Right renal cortex interstitium (tissue), 3 donors: ENCODE measurements at regions not wholly inside any gene's neighbourhood (a gene's known extent, or its start where the extent isn't known, plus 50 kb on each side); places are given as distances from the start of the nearest gene placed in this dataset.

Source experiments
- DNase-seq, 3 donors: peaks; one replicate each; pipeline ENCODE4 v3.0.0-alpha.2; 2013; ENCODE audit warnings: low read depth in 3 of 3, low spot score in 2 of 3

DNA sequence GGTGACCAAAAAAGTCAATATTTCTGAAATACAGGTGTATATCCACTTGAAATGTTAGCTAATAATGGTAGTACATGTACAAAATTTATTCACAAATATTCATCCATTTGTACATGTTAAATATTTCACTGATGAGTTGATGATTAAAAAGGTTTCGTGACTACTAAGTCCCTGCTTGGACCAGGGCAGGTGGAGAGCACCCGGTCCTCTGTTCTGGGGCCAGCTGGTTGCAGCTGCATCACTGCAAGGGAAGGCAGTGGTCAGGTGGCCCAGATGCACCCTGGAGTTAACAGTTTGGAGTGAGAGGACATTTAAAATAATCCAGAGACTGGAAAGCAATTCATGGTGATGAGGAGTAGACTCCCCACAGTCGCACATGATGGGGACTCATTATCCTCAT lies 141.2 kb downstream of the ZBTB18 start:
- DNase-seq = no peak

DNA sequence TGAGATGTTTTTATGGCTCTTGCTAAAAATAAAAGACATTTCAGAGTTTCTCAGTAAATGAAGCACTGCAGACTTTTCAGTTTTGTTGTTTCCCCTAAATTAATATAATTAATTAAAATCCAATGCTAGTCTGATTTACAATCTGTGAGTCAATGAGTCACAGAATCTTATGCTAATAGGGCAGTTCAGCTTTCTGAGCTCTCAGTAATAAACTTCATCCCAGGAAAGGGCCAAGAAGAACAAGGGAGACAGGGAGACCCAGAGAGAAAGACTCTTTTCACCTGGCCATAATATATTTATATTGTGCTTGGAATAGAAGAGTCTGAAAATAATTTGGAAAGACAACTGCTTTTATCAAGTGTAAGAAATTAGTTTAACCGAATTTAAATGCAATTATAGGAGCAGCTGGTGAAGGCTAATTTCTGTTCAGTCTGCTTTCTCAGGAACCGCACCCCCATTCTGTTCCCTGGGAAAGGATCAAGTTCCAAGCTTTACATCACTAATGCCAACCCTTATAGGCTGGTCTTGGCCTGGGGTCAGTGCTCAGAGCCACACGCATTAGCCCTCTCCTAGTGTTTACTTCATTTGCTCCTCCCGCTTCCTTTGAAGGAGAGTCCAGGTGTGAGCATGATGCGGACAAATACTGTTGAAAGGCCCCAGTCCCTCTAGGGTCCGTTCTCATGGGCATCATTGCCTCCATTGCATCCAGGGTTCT lies 145.6 kb downstream of the ZBTB18 start:
- DNase-seq = no peak

GRCh38 chr1:244197851-244198375 lies 146.8 kb downstream of the ZBTB18 start:
- DNase-seq = no peak

DNA sequence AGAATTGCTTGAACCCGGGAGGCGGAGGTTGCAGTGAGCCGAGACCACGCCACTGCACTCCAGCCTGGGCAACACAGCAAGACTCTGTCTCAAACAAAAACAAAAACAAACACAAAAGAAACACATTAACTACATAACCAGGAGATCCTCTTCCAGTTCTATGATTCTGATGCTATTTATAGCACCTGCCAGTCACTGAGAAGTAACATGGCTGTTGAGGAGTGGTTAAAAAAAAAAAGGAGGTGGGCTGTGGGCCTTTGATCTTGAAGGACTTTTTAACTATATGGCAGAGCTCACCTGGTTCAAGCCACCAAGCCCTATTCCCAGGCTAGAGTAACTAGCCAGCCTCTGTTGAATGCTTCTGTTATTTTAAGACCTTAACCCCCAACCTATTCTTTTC lies 148.8 kb downstream of the ZBTB18 start:
- no peak for DNase-seq

- no peak for DNase-seq
Measured at GRCh38 chr1:244200596-244200995, 149.5 kb downstream of the ZBTB18 start.

GRCh38 chr1:244201750-244202149 lies 150.7 kb downstream of the ZBTB18 start:
- DNase-seq = no peak

DNA sequence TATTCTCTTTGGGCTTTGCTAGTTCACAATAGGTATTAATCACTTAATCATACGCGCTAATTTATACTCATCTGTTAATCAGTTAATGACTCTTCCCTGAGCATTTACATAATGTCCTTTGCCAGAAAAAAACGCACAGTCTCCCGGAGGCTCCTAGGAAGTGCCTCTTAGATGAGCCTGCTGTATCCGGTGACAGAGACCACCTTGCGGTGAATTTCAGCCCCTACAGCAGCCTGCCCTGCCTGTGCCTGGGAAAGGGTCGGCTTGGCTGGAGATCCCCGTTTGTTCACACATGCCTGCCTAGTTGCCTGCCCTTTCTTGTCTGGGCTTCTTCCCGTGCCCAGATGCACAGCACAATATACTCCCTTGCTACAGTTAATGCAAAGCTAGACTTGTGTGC lies 152.9 kb downstream of the ZBTB18 start:
- DNase-seq = no peak

DNA sequence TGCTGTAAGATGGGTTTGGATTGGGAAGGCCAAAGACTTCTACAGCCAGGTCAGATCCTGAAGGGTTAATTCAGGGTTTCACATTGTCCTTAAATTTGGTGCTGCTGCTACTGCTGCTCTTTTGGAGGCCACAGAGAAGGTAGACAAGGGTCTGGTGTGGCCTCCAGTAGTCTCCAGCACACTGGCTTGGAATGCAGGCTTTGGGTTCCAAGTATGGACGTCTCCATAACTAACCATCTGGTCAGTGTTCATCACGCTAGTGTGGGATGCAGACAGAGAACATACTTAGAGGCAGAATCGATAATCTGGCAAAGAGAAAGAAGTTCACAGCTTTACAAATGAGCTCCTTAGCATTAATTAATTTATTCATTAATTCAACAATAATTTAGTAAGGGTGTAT lies 154.1 kb downstream of the ZBTB18 start:
- DNase-seq = no peak

DNA sequence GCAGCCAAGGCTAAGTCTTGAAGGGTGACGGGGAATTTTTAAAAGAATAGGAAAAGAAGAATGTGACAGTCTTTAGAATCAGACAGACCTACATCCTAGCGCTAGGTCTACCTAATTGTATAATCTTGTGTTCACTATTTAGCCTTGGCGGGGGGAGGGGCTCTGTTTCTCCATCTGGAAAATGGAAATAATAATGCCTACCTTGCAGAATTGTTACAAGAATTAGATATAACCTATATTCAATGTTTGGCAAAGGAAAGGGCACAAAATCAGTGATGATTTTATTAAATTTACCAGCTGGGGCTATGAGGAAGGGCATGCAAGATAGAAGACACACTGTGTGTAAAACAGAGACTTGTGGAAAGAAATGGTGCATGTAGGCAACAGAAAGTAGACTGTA lies 154.8 kb downstream of the ZBTB18 start:
- DNase-seq = no peak

DNA sequence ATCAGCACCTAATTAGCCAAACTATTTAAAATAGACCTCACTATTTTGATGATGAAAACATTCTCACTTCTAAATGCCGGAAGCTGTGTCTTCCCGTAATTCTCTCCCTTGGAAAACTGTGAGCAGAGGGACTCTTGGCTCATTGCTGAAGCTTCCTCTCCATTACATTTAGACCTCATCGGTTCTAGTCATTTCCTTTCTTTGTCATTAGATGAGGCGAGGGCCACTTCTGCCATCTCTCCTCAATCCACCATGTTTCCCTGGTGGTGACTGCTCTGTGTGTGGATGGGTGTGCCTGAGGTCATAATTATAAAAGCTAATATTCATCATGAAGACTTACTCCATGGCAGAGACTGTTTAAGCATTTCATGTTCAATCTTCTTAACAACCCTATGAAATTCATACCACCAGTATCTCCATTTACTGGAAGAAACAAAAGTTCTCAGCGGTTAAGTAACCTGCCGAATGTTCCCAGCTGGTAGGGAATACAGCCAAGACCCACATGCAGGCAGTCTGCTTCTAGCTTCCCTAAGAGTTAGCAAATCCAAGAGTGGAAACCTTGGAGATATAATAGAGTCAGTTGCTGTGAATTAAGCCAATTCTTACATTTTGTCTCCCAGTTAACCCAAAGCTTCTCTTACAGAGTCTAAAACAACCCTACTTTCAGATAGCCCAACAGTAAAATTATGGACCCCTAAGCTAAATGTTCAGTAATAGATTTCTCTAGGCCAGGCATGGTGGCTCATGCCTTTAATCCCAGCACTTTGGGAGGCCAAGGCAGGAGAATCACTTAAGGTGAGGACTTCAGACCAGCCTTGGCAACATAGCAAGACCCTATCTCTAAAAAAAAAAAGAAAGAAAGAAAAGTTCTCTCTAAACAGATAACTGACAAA lies 156.2 kb downstream of the ZBTB18 start:
- DNase-seq = no peak

- DNase-seq = no peak
Measured at GRCh38 chr1:244207935-244208244, 156.8 kb downstream of the ZBTB18 start.

DNA sequence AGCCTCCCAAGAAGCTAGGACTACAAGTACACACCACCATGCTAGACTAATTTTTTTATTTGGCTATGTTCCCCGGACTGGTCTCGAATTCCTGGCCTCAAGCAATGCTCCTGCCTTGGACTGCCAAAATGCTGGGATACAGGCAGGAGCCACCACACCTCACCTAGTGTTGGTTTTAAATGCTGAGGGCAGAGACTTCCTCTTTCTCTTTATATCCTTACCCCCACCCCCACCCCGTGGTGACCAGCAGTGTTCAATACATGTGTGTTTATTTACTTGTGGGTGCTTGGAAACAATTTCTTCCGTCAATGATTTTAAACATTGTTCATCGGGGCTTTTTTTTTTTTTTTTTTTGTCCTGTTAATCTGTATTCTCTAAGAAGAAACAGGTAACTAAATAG lies 158.9 kb downstream of the ZBTB18 start:
- DNase-seq = no peak

GRCh38 chr1:244210884-244211558 lies 159.9 kb downstream of the ZBTB18 start:
- DNase-seq = no peak

DNA sequence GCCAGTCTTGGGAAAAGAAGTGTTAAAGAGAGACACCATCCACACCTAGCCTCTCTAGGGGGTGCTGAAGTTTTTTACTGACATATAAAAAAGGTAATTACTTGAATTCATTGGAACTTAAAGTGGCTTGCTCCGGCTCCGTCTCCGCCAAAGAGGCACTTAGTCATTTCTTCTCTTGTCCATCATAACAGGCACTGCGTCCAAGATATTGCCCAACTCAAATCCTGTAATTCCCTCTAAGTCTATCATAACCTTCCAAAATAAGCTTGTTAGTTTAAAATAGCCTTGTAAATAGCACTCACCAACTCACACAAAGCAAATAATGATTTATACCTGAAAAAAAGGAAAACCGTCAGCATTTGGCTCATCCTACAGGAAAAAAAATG lies 160.5 kb downstream of the ZBTB18 start:
- DNase-seq = no peak

DNA sequence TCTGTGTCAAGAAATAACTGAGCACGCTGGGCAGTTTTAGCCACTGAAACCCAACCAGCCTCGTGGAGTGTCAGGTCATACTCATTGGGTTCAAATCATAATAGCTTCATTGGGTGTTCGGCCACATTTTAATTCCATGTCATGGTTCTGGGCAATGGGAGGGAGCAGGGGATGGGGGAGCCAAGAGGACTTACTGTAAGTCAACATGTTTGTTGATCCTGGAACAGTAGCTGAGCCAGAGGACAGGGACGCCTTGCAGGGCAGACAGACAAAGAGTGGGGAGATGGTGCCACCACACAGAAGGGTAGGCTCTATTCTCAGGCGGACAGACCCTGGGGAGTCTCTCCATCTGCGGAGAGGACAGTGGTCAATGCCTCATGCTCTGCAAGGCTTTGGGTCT lies 161.1 kb downstream of the ZBTB18 start:
- DNase-seq = no peak

DNA sequence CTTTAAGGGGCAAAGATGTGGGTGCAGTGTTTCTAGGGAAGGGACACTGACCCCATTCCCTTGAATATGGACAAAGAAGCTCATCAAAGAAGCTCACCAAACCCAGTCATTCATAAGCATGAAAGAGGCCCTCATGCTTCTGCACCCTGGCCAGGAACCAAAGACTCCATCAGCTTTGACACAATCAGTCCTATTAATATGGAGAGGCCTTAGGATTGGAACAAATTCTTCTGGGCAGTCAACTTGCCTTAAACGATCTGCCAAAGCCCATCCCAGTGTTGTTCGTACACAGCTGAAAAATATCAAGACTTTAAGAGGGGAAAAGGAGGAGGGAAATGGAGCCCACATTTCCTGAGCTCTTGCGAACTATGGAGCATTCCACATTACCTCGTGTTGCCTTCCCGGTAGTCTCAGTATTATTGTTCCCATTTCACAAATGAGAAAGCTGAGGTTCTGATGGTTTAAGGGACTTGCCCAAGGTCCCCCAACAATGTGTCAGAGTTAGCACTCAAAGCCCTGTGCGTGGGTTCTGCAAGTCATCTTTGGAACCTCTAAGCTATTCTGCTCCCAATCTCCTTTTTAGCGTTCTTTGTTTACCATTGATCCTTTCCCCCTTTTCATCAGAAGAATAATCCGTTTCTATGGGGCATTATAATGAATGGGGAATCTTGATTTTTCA lies 161.9 kb downstream of the ZBTB18 start:
- DNase-seq = no peak

DNA sequence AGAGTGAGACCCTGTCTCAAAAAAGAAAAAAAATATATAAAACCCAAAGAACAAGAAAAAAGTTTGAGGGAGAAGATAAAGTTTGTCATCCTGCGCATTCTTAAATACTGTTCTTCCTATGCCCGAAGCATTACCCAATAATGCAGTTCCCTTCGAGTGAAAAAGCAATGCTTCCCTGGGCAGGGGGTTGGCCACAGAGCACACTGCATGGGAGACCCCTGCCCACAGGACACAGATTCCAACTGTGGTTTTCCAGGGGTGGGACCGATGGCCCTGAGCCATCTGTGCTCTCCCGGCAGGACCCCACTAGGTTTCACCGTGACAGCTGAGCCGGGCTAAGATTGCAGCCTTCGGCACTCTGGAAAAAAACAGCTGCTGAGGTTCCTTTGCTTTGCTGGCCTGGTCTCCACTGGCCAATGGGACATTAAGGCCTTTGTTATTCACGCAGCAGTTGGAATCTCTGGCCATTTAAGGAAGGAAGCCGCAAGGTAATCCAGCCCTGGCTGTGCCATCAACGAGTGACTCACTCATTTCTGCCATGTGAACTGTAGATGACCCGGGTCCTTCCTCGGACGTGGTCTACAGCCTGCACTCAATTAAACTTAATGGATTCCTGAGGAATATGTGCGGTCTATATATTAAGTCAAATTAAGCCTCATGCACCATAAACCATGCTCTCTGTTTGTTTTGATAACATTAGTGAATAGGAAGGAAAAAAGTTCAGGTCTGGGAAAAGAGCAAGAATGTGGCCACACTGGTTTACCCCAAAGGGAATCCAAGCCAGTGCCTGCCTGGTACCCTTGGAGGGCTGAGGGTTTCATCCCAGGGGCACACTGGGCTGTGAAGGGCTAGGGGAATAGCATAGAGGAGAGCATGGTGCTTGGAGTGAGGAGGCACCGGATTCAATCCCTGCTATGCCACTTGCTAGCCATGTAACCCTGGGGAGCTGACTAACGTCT lies 163.2 kb downstream of the ZBTB18 start:
- DNase-seq = peak in 1 of 3 donors; percentile 68

DNA sequence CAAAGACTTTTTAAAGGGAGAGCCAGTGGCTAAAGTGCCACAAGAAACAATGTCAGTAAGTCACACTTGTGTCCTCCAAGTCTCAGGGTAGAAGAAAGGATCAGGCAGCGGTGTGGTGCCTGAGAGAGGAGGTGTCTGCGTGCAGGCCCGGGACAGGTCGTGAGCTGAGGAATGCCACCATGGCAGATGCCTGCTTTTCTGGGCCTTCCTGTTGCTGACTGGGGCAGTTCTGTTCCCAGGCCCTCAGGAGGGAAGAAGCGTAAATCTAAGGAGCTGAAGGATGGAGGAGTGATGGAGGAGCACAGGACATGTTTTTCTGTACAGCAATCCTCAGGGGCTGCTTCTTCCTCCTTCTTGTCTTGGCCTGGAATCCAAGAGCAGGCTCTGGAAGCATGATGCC lies 165.8 kb downstream of the ZBTB18 start:
- no peak for DNase-seq

- DNase-seq = no peak
Measured at GRCh38 chr1:244217711-244218110, 166.6 kb downstream of the ZBTB18 start.

DNA sequence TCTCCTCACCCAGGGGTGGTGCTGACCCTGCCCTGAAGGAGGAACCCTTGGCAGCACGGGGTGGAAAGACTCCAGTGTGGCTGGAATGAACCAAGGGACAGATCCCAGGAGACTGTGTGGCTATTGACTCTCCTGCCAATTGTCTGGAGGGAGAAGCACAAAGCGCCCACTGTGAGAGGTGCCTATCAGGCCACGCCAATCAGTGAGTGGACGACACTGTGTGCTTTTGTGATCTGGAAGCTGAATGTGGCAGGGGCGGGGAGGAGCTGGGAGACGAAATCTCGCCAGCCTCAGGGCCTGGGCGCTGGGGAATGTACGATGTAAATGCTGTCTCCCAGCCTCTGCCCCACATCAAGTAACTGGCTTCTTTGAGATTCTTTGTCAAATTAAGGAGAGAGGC lies 167.1 kb downstream of the ZBTB18 start:
- DNase-seq = no peak
